Peyer's patch (tissue), 4 donors: ENCODE measurements at regions not wholly inside any gene's neighbourhood (a gene's known extent, or its start where the extent isn't known, plus 50 kb on each side); places are given as distances from the start of the nearest gene placed in this dataset.

ENCODE experiments used
- DNase-seq, 3 donors: peaks; one replicate each; pipeline ENCODE4 v3.0.0-alpha.2; 2017 to 2019
- H3K27ac ChIP-seq, 4 donors: fragments of 200-600 bp; sonication (generic); one replicate each; pipeline ENCODE4 v1.5.1; 2016 to 2019
- H3K27me3 ChIP-seq, 2 donors: fragments of 200-600 bp; sonication (generic); one replicate each; pipeline ENCODE4 v1.5.1; 2019
- H3K36me3 ChIP-seq, 3 donors: fragments of 200-600 bp; sonication (generic); one replicate each; pipeline ENCODE4 v1.5.1; 2016 to 2019
- H3K4me1 ChIP-seq, 4 donors: fragments of 200-600 bp; sonication (generic); one replicate each; pipeline ENCODE4 v1.5.1; 2016 to 2019
- H3K4me3 ChIP-seq, 4 donors: fragments of 200-600 bp; sonication (generic); 1 replicate in 3 of 4; 2 replicates in 1 of 4; pipeline ENCODE4 v1.5.1; 2016 to 2019; ENCODE audit warnings: mild to moderate bottlenecking in 1 of 4
- H3K9me3 ChIP-seq, 4 donors: fragments of 200-600 bp; sonication (generic); one replicate each; pipeline ENCODE4 v1.5.1; 2016 to 2019; ENCODE audit warnings: mild to moderate bottlenecking in 1 of 4
- CTCF ChIP-seq, 6 experiments: fragments of 450-650 bp in 4 of 6; fragments of 200-600 bp in 2 of 6; sonication (generic) in 1 of 6; IDR thresholded peaks; one replicate each; pipeline ENCODE4 v1.5.1; 2017 to 2019; ENCODE audit warnings: antibody characterized with exemption in 6 of 6, mild to moderate bottlenecking in 3 of 6, moderate library complexity in 1 of 6
- POLR2A ChIP-seq, 2 donors: fragments of 450-650 bp; IDR thresholded peaks; one replicate each; pipeline ENCODE4 v1.5.1; 2017; ENCODE audit warnings: antibody characterized with exemption in 2 of 2, mild to moderate bottlenecking in 2 of 2, moderate library complexity in 2 of 2

GRCh38 chr18:1014951-1015624 is 110.4 kb downstream of the ADCYAP1 start:
- DNase-seq, result no peak
- H3K27me3 ChIP-seq, result no peaks in the 10 kb centered on the region
- no peaks in the 10 kb centered on the region for H3K36me3 ChIP-seq
- no peak overlapping the region for H3K27ac ChIP-seq
- H3K4me3 ChIP-seq, result no peak overlapping the region
- no peaks in the 10 kb centered on the region for H3K4me1 ChIP-seq
- no peak for TF ChIP-seq CTCF (IDR thresholded peaks at IDR 0.05)
- no peak for TF ChIP-seq POLR2A (IDR thresholded peaks at IDR 0.05)
- H3K9me3 ChIP-seq, result no peaks in the 10 kb centered on the region

GRCh38 chr18:1015777-1016176 is 111.1 kb downstream of the ADCYAP1 start:
- no peaks in the 10 kb centered on the region for H3K36me3 ChIP-seq
- no peak overlapping the region for H3K27ac ChIP-seq
- H3K27me3 ChIP-seq, result no peaks in the 10 kb centered on the region
- no peaks in the 10 kb centered on the region for H3K4me1 ChIP-seq
- TF ChIP-seq POLR2A (IDR thresholded peaks at IDR 0.05), result no peak
- no peak for TF ChIP-seq CTCF (IDR thresholded peaks at IDR 0.05)
- no peak overlapping the region for H3K4me3 ChIP-seq
- no peak for DNase-seq
- no peaks in the 10 kb centered on the region for H3K9me3 ChIP-seq

- TF ChIP-seq CTCF (IDR thresholded peaks at IDR 0.05), result no peak
- no peak for TF ChIP-seq POLR2A (IDR thresholded peaks at IDR 0.05)
- no peaks in the 10 kb centered on the region for H3K4me1 ChIP-seq
- no peak overlapping the region for H3K27ac ChIP-seq
- H3K36me3 ChIP-seq, result no peaks in the 10 kb centered on the region
- no peaks in the 10 kb centered on the region for H3K27me3 ChIP-seq
- DNase-seq, result no peak
- no peaks in the 10 kb centered on the region for H3K9me3 ChIP-seq
- H3K4me3 ChIP-seq, result no peak overlapping the region
Observed at GRCh38 chr18:1017227-1018058, 112.8 kb downstream of the ADCYAP1 start.

GRCh38 chr18:1018181-1018681 is 113.6 kb downstream of the ADCYAP1 start:
- TF ChIP-seq POLR2A (IDR thresholded peaks at IDR 0.05) (no peak), CTCF (IDR thresholded peaks at IDR 0.05) (no peak)
- Histone ChIP-seq H3K4me1 (no peaks in the 10 kb centered on the region), H3K36me3 (no peaks in the 10 kb centered on the region), H3K27ac (no peak overlapping the region), H3K9me3 (no peaks in the 10 kb centered on the region), H3K4me3 (no peak overlapping the region), H3K27me3 (no peaks in the 10 kb centered on the region)
- DNase-seq, result no peak

- TF ChIP-seq CTCF (IDR thresholded peaks at IDR 0.05) (no peak), POLR2A (IDR thresholded peaks at IDR 0.05) (no peak)
Observed at GRCh38 chr18:1019191-1019590, 114.5 kb downstream of the ADCYAP1 start.

More at GRCh38 chr18:1019191-1019590, 114.5 kb downstream of the ADCYAP1 start:
- H3K27me3 ChIP-seq, result no peaks in the 10 kb centered on the region
- no peak for DNase-seq
- no peaks in the 10 kb centered on the region for H3K9me3 ChIP-seq
- no peaks in the 10 kb centered on the region for H3K4me1 ChIP-seq
- no peak overlapping the region for H3K4me3 ChIP-seq
- H3K36me3 ChIP-seq, result no peaks in the 10 kb centered on the region
- no peak overlapping the region for H3K27ac ChIP-seq
